ENCODE measurements at regions not wholly inside any gene's neighbourhood (a gene's known extent, or its start where the extent isn't known, plus 50 kb on each side); places are given as distances from the start of the nearest gene placed in this dataset.

- no peak for TF ChIP-seq BACH2 (CRISPR knock-in tag; IDR thresholded peaks at IDR 0.05; ENCODE audit: borderline replicate concordance)
- TF ChIP-seq PATZ1 (CRISPR knock-in tag; IDR thresholded peaks at IDR 0.05; ENCODE audit: borderline replicate concordance): no peak
- no peak for TF ChIP-seq ZNF8 (CRISPR knock-in tag; IDR thresholded peaks at IDR 0.05)
- TF ChIP-seq CREB5 (CRISPR knock-in tag; IDR thresholded peaks at IDR 0.05; ENCODE audit: low read depth): no peak
- TF ChIP-seq ZFP30 (CRISPR knock-in tag; IDR thresholded peaks at IDR 0.05): no peak
- no peak for TF ChIP-seq ESRRG (CRISPR knock-in tag; IDR thresholded peaks at IDR 0.05)
- TF ChIP-seq TCF4 (CRISPR knock-in tag; IDR thresholded peaks at IDR 0.05; ENCODE audit: borderline replicate concordance): no peak
- TF ChIP-seq ARNTL (CRISPR knock-in tag; IDR thresholded peaks at IDR 0.05; ENCODE audit: borderline replicate concordance, low read depth): no peak
These were observed 141.9 kb downstream of the ANKRD7 start for GRCh38 chr7:118366363-118366762.

Data from SK-N-SH treated with all-trans-retinoic acid at 6 μM for 48 hours (cell line).